HepG2 (cell line): ENCODE measurements at regions not wholly inside any gene's neighbourhood (a gene's known extent, or its start where the extent isn't known, plus 50 kb on each side); places are given as distances from the start of the nearest gene placed in this dataset.

Experiments used
- ATAC-seq: fragments of 200-7000 bp; cut with Tn5 transposase; 3 replicates; pipeline ENCODE4 v1.9.1; 2020; ENCODE audit warnings: mild to moderate bottlenecking, moderate library complexity
- BruUV-seq: library from RNA; stranded (reverse); fragments of 400-500 nt; replicated peaks from 2 replicates; lab custom pipeline; 2021; lab: Mats Ljungman, UMichigan
- CTCF ChIA-PET: fragments of 300-600 bp; formaldehyde crosslinking; extraction: SDS; loops from one replicate; lab custom pipeline; 2021; ENCODE audit warnings: low total read pairs, inconsistent platforms, low intra/inter-chr PET ratio; lab: Yijun Ruan, JAX
- POLR2A ChIA-PET: fragments of 350-600 bp; sonication (Branson Sonifier 250); formaldehyde crosslinking; loops from one replicate; lab custom pipeline; 2020; ENCODE audit warnings: antibody characterized with exemption, inconsistent platforms; lab: Yijun Ruan, JAX
- DNase-seq: peaks from one replicate; pipeline ENCODE4 v3.0.0-alpha.2; 2015; ENCODE audit warnings: low spot score
- FAIRE-seq: peaks from 3 replicates; lab custom pipeline; 2011; peaks lifted over from hg19 to GRCh38; lab: Jason Lieb, UNC
- H2AFZ ChIP-seq: one replicate; pipeline ENCODE4 v1.6.1; 2011; ENCODE audit warnings: low read length, inconsistent platforms
- H3K27ac ChIP-seq: fragments of 300-600 bp; 3 replicates; pipeline ENCODE4 v1.8.0; 2011; ENCODE audit warnings: mixed run types, mild to moderate bottlenecking, mixed read lengths, low read length, inconsistent platforms; ENCODE audit not compliant: insufficient read depth; ENCODE audit errors: extremely low read length
- H3K27me3 ChIP-seq, 2 experiments: fragments of 200-600 bp in 1 of 2; 2 replicates in 1 of 2; 3 replicates in 1 of 2; pipeline versions ENCODE4 v1.6.0 to v1.8.0; 2011; ENCODE audit warnings: low read length in 2 of 2, mild to moderate bottlenecking in 2 of 2, moderate library complexity in 2 of 2, inconsistent platforms in 1 of 2; ENCODE audit not compliant: insufficient read depth in 2 of 2, control insufficient read depth in 1 of 2
- H3K36me3 ChIP-seq, 2 experiments: fragments of 200-600 bp in 1 of 2; replicated peaks in 1 of 2; 2 replicates in 1 of 2; 3 replicates in 1 of 2; pipeline versions ENCODE4 v1.5.1 to v1.8.0; 2011; ENCODE audit warnings: low read length in 2 of 2, inconsistent platforms in 1 of 2; ENCODE audit not compliant: insufficient read depth in 2 of 2, control insufficient read depth in 1 of 2
- H3K4me1 ChIP-seq: 2 replicates; pipeline ENCODE4 v1.5.1; 2012; ENCODE audit warnings: low read length, inconsistent platforms; ENCODE audit not compliant: insufficient read depth
- H3K4me2 ChIP-seq: 2 replicates; pipeline ENCODE4 v1.6.0; 2011; ENCODE audit warnings: low read depth, low read length, inconsistent platforms
- H3K4me3 ChIP-seq, 3 experiments: fragments of 200-600 bp in 1 of 3; sonication (generic), shearing (Covaris generic) in 1 of 3; replicated peaks in 1 of 3; 2 replicates each; pipeline ENCODE4 v1.5.1; 2011 to 2016; ENCODE audit warnings: low read length in 3 of 3, inconsistent platforms in 2 of 3, low read depth in 2 of 3, mild to moderate bottlenecking in 2 of 3, control low read depth in 1 of 3, mixed read lengths in 1 of 3; ENCODE audit not compliant: insufficient read depth in 1 of 3
- H3K79me2 ChIP-seq: one replicate; pipeline ENCODE4 v1.6.1; 2011; ENCODE audit warnings: low read length, inconsistent platforms; ENCODE audit not compliant: insufficient read depth
- H3K9ac ChIP-seq: 2 replicates; pipeline ENCODE4 v1.6.0; 2011; ENCODE audit warnings: mild to moderate bottlenecking, low read depth, low read length, inconsistent platforms; ENCODE audit not compliant: insufficient read depth
- H3K9me3 ChIP-seq: 2 replicates; pipeline ENCODE4 v1.5.1; 2012; ENCODE audit warnings: mild to moderate bottlenecking, low read length
- H4K20me1 ChIP-seq: 2 replicates; pipeline ENCODE4 v1.6.0; 2011; ENCODE audit warnings: inconsistent platforms, mild to moderate bottlenecking, low read length, moderate library complexity; ENCODE audit not compliant: insufficient read depth
- ATF4 ChIP-seq, 2 experiments: fragments of 450-650 bp in 1 of 2; sonication (generic) in 1 of 2; formaldehyde crosslinking; IDR thresholded peaks; 2 replicates each; pipeline versions ENCODE4 v1.5.0 to v1.8.0; 2020 to 2022; ENCODE audit warnings: mild to moderate bottlenecking in 1 of 2, missing genetic modification reagents in 1 of 2
- MATR3 ChIP-seq: sonication (generic); formaldehyde crosslinking; IDR thresholded peaks from 2 replicates; pipeline ENCODE4 v1.4.0; 2020; ENCODE audit warnings: missing genetic modification reagents
- POGK ChIP-seq: sonication (generic); formaldehyde crosslinking; conservative IDR thresholded peaks from 2 replicates; pipeline ENCODE4 v1.8.0; 2022; ENCODE audit warnings: mild to moderate bottlenecking, moderate library complexity, missing genetic modification reagents
- PTBP1 ChIP-seq: fragments of 200-400 bp; formaldehyde crosslinking; IDR thresholded peaks from 2 replicates; pipeline ENCODE4 v1.6.1; 2018; ENCODE audit warnings: low read length, low read depth; ENCODE audit not compliant: poor library complexity, severe bottlenecking
- RXRB ChIP-seq: IDR thresholded peaks from 2 replicates; pipeline ENCODE4 v1.6.1; 2016; ENCODE audit warnings: borderline replicate concordance, missing genetic modification reagents, missing compliant biosample characterization
- STAG1 ChIP-seq: sonication (generic); formaldehyde crosslinking; IDR thresholded peaks from 2 replicates; pipeline ENCODE4 v1.4.0; 2020; ENCODE audit warnings: missing genetic modification reagents
- ZNF235 ChIP-seq: sonication (generic); formaldehyde crosslinking; IDR thresholded peaks from 2 replicates; pipeline ENCODE4 v1.8.1; 2023; ENCODE audit warnings: mild to moderate bottlenecking, missing genetic modification reagents, borderline replicate concordance
- ZNF430 ChIP-seq: sonication (generic); formaldehyde crosslinking; IDR thresholded peaks from 2 replicates; pipeline ENCODE4 v1.9.0; 2021; ENCODE audit warnings: mild to moderate bottlenecking, missing genetic modification reagents
- ZNF577 ChIP-seq: sonication (generic); formaldehyde crosslinking; IDR thresholded peaks from 2 replicates; pipeline ENCODE4 v1.4.0; 2020; ENCODE audit warnings: mild to moderate bottlenecking, low read depth, missing genetic modification reagents, borderline replicate concordance
- ZNF720 ChIP-seq: sonication (generic); formaldehyde crosslinking; IDR thresholded peaks from 2 replicates; pipeline ENCODE4 v1.4.0; 2020; ENCODE audit warnings: missing genetic modification reagents
- WGBS: methylation state at CpG from one replicate; pipeline ENCODE4 v1.1.6; 2017; ENCODE audit warnings: low lambda C conversion rate; 5-methylcytosine and 5-hydroxymethylcytosine counted together
- in situ Hi-C: cut with HindIII; loops from 2 replicates; pipeline ENCODE4 v1.10.0; 2017; ENCODE audit warnings: low pct_unique_long_range_greater_than_20kb; ENCODE audit not compliant: extremely low pct_ligation_motif_present
- intact Hi-C: fragments of 100-400 bp; cut with micrococcal nuclease; formaldehyde crosslinking; loops from one replicate; pipeline ENCODE4 v1.10.0; 2022; ENCODE audit not compliant: unreplicated experiment
- TF ChIP-seq, protein P1 (sequence below): sonication (generic); formaldehyde crosslinking; IDR thresholded peaks from 2 replicates; pipeline ENCODE4 v1.5.0; 2020; ENCODE audit warnings: mild to moderate bottlenecking, missing genetic modification reagents, borderline replicate concordance
- TF ChIP-seq, protein P2 (sequence below): sonication (generic); formaldehyde crosslinking; IDR thresholded peaks from 2 replicates; pipeline ENCODE4 v1.4.0; 2020; ENCODE audit warnings: missing genetic modification reagents

DNA sequence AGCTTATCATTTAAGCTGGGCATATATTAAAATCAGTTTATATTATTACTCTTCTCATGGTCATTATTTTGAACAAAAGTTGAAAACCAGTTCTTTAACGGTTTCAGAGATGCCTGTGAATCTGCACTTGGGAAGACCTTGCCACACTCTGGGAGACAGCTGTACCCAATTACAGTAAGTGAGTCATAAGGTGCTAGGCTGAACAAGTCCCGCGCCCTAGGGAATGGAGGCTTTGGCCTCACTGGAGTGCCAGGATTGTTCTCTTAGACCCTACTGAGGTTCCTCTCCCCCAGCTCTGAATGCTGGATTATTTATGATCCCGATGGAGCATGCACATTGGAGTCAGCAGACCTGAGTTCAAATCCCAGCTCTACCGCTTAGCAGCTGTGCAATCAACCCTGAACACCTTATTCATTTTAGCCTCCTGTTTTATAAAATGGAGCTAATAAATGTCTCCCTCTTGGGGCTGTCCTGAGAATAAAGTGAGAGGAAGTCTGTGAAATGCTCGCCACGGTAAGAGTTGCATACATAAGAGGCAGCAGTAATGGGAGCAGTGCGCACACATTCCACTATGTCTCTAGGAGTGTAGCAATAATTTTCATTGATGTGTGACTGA lies 266.2 kb downstream of the FOXD2 start:
- in situ Hi-C loops (loop anchor here (25.0 kb wide), 1 partner anchor 517 kb away; the partner anchor contains the start of gene PDZK1IP1), intact Hi-C loops (no loop called here)
- no peak overlapping the region for H3K4me2 ChIP-seq
- peaks cover 7 to 27% of the 10 kb centered on the region in 2 experiments for H3K27me3 ChIP-seq
- H2AFZ ChIP-seq = no peak overlapping the region
- DNase-seq (no peak), ATAC-seq (no peak), FAIRE-seq (no peak)
- H3K36me3 ChIP-seq = no peaks in the 10 kb centered on the region
- peaks cover 2% of the 10 kb centered on the region; the same call in 1 of the 2 replicates for H3K4me1 ChIP-seq
- ChIA-PET CTCF (no interaction called here), POLR2A (no interaction called here)
- BruUV-seq = no TSS peak
- H3K4me3 ChIP-seq = no peak overlapping the region
- no peaks in the 10 kb centered on the region for H4K20me1 ChIP-seq
- WGBS = 48% methylated on average over 8 of the region's 8 CpGs
- H3K9me3 ChIP-seq = no peaks in the 10 kb centered on the region
- H3K27ac ChIP-seq = no peak overlapping the region
- no peak overlapping the region for H3K9ac ChIP-seq
- no peaks in the 10 kb centered on the region for H3K79me2 ChIP-seq
- TF ChIP-seq STAG1 (CRISPR knock-in tag) (peak; percentile 24; the same call in 1 of the 2 replicates), ATF4 (CRISPR knock-in tag; IDR thresholded peaks at IDR 0.05) (no peak)

- Histone ChIP-seq H3K79me2 (no peaks in the 10 kb centered on the region), H3K4me3 (no peak overlapping the region), H2AFZ (no peak overlapping the region), H3K36me3 (no peaks in the 10 kb centered on the region), H4K20me1 (no peaks in the 10 kb centered on the region), H3K4me2 (no peak overlapping the region), H3K27me3 (peaks cover 13 to 41% of the 10 kb centered on the region in 2 experiments), H3K9ac (no peak overlapping the region), H3K27ac (no peak overlapping the region), H3K9me3 (no peaks in the 10 kb centered on the region), H3K4me1 (peaks cover 18% of the 10 kb centered on the region)
- no peak for DNase-seq
- ATAC-seq = no peak
- in situ Hi-C loops = loop anchor here (25.0 kb wide), 1 partner anchor 518 kb away; the partner anchor contains the start of gene PDZK1IP1
- no TSS peak for BruUV-seq
- CTCF ChIA-PET = no interaction called here
- POLR2A ChIA-PET = no interaction called here
- 49% methylated on average over 6 of the region's 6 CpGs for WGBS
- intact Hi-C loops = no loop called here
- no peak for FAIRE-seq
- TF ChIP-seq ZNF235 (CRISPR knock-in tag) (no peak), ZNF430 (CRISPR knock-in tag) (no peak), RXRB (CRISPR knock-in tag) (no peak), MATR3 (CRISPR knock-in tag) (no peak), ZNF720 (CRISPR knock-in tag) (no peak), PTBP1 (no peak), POGK (CRISPR knock-in tag) (no peak), ZNF577 (CRISPR knock-in tag) (no peak)
- TF ChIP-seq, protein P1, sequence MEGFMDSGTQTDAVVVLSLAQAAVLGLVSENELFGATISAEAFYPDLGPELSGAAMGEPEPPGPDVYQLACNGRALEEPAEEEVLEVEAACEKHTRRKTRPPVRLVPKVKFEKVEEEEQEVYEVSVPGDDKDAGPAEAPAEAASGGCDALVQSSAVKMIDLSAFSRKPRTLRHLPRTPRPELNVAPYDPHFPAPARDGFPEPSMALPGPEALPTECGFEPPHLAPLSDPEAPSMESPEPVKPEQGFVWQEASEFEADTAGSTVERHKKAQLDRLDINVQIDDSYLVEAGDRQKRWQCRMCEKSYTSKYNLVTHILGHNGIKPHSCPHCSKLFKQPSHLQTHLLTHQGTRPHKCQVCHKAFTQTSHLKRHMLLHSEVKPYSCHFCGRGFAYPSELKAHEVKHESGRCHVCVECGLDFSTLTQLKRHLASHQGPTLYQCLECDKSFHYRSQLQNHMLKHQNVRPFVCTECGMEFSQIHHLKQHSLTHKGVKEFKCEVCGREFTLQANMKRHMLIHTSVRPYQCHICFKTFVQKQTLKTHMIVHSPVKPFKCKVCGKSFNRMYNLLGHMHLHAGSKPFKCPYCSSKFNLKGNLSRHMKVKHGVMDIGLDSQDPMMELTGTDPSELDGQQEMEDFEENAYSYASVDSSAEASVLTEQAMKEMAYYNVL = no peak
- TF ChIP-seq, protein P2, sequence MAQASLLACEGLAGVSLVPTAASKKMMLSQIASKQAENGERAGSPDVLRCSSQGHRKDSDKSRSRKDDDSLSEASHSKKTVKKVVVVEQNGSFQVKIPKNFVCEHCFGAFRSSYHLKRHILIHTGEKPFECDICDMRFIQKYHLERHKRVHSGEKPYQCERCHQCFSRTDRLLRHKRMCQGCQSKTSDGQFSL (CRISPR knock-in tag) = no peak
These were observed 267.8 kb downstream of the FOXD2 start for GRCh38 chr1:47705517-47706130.
